Left ventricle myocardium inferior (tissue), 1 donor: ENCODE measurements at regions not wholly inside any gene's neighbourhood (a gene's known extent, or its start where the extent isn't known, plus 50 kb on each side); places are given as distances from the start of the nearest gene placed in this dataset.

Experiments
- DNase-seq: peaks from one replicate; pipeline ENCODE4 v3.0.0-alpha.2; 2020
- H3K27ac ChIP-seq: fragments of 200-600 bp; replicated peaks from 2 replicates; pipeline ENCODE4 v1.8.0; 2021
- H3K27me3 ChIP-seq: fragments of 200-600 bp; 2 replicates; pipeline ENCODE4 v1.8.0; 2021; ENCODE audit warnings: low read depth
- H3K36me3 ChIP-seq: fragments of 200-600 bp; 2 replicates; pipeline ENCODE4 v1.8.0; 2021
- H3K4me1 ChIP-seq: fragments of 200-600 bp; 2 replicates; pipeline ENCODE4 v1.8.0; 2021
- H3K4me3 ChIP-seq: fragments of 200-600 bp; 2 replicates; pipeline ENCODE4 v1.8.0; 2021; ENCODE audit warnings: mild to moderate bottlenecking, moderate library complexity
- H3K9me3 ChIP-seq: fragments of 200-600 bp; replicated peaks from 2 replicates; pipeline ENCODE4 v1.8.0; 2021
- intact Hi-C: fragments of 100-400 bp; cut with micrococcal nuclease; formaldehyde crosslinking; loops from one replicate; pipeline ENCODE4 v1.11.0; 2022
- TF ChIP-seq, protein P1 (sequence below): fragments of 200-600 bp; IDR thresholded peaks from 2 replicates; pipeline ENCODE4 v1.8.0; 2021; ENCODE audit warnings: antibody characterized with exemption, mild to moderate bottlenecking, borderline replicate concordance
- donor health status: DM: no; HTN: yes; CAD: no; lungs with severe emphysema.

DNA sequence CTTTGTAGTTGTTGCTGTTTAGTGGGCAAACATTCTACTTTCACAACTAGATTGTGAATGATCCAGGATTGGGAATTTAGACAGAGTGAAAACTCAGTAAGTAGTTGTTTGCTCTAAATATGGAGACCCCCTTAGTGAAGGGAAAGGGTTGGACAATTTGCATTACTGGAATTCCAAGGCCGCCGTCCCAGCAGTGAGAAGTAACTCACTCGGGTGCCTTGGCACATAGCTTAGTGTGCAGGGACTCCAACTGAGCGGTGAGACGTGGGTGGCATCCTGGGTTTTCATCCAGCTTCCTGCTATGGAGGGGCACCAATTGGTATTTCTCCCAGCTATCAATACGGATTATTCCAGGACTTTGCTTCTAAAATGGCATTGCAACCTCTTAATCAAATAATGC lies 69.7 kb upstream of the FCN1 start:
- Histone ChIP-seq H3K4me1 (peaks cover 5% of the 10 kb centered on the region), H3K27ac (no peak overlapping the region), H3K27me3 (peaks cover 31% of the 10 kb centered on the region), H3K4me3 (no peak overlapping the region), H3K36me3 (no peaks in the 10 kb centered on the region), H3K9me3 (peaks cover 14% of the 10 kb centered on the region)
- DNase-seq: no peak
- TF ChIP-seq, protein P1, sequence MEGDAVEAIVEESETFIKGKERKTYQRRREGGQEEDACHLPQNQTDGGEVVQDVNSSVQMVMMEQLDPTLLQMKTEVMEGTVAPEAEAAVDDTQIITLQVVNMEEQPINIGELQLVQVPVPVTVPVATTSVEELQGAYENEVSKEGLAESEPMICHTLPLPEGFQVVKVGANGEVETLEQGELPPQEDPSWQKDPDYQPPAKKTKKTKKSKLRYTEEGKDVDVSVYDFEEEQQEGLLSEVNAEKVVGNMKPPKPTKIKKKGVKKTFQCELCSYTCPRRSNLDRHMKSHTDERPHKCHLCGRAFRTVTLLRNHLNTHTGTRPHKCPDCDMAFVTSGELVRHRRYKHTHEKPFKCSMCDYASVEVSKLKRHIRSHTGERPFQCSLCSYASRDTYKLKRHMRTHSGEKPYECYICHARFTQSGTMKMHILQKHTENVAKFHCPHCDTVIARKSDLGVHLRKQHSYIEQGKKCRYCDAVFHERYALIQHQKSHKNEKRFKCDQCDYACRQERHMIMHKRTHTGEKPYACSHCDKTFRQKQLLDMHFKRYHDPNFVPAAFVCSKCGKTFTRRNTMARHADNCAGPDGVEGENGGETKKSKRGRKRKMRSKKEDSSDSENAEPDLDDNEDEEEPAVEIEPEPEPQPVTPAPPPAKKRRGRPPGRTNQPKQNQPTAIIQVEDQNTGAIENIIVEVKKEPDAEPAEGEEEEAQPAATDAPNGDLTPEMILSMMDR: no peak
- intact Hi-C loops: loop anchor here (10.0 kb wide), 2 partner anchors 213 to 293 kb away; no protein-coding TSS in a partner anchor

DNA sequence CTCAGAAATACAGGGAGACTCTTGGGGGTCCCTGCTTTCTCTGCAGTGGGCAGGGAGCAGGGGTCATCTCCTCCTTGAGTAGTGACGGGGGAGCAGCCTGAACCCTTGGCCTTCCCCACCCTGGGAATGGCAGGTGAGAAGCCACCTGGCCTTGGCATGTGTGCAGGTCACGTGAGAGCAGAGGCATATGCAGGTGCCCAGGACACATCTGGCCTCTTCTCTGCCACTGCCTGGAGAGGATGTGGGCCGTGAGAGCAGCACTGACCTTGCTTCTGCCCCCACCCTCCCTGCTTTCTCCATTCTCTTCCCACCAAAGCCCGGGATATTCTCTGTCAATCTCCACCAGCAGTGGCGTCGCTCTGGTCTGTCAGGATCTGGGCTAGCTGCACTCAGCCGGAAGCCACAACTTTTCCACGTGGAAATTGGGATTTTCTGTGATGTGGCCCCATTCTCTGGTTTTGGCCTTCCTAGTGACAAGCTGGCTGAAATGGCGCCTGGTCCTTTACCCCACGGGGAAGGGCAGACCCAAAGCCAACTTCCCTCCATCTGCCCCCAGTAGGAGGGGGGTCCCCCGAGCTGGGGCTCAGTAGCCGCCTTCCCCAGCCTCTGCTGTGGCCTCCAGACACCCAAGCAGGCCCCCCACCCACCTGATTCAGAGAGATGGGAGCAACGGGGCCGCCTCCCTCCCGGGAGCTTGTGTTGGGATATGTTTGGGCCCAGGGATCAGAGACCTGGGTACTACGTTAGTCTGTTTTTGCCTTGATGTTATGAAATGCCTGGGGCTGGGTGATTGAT lies 70.4 kb upstream of the FCN1 start:
- H3K27me3 ChIP-seq: peaks cover 29% of the 10 kb centered on the region
- no peak overlapping the region for H3K27ac ChIP-seq
- no peak overlapping the region for H3K4me3 ChIP-seq
- H3K36me3 ChIP-seq: no peaks in the 10 kb centered on the region
- TF ChIP-seq, protein P1: no peak
- peaks cover 2% of the 10 kb centered on the region for H3K4me1 ChIP-seq
- peaks cover 14% of the 10 kb centered on the region for H3K9me3 ChIP-seq
- intact Hi-C loops: loop anchor here (10.0 kb wide), 2 partner anchors 213 to 293 kb away; no protein-coding TSS in a partner anchor
- no peak for DNase-seq

DNA sequence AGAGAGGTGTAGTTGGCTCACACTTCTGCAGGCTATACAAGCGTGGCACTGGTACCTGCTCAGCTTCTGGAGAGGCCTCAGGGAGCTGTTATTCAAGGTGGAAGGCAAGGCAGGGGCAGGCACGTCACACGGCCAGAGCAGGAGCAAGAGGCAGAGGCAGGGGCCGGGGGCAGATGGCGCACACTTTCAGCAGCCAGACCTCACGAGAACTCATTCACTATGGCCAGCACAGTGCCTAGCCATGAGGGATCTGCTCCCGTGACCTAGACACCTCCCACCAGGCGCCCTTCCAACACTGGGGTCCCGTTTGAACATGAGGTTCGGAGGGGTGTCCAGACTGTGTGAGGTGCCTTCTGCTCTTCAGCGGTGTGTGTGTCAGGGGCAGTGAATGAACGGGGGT lies 71.0 kb upstream of the FCN1 start:
- H3K27me3 ChIP-seq: peaks cover 23% of the 10 kb centered on the region

DNA sequence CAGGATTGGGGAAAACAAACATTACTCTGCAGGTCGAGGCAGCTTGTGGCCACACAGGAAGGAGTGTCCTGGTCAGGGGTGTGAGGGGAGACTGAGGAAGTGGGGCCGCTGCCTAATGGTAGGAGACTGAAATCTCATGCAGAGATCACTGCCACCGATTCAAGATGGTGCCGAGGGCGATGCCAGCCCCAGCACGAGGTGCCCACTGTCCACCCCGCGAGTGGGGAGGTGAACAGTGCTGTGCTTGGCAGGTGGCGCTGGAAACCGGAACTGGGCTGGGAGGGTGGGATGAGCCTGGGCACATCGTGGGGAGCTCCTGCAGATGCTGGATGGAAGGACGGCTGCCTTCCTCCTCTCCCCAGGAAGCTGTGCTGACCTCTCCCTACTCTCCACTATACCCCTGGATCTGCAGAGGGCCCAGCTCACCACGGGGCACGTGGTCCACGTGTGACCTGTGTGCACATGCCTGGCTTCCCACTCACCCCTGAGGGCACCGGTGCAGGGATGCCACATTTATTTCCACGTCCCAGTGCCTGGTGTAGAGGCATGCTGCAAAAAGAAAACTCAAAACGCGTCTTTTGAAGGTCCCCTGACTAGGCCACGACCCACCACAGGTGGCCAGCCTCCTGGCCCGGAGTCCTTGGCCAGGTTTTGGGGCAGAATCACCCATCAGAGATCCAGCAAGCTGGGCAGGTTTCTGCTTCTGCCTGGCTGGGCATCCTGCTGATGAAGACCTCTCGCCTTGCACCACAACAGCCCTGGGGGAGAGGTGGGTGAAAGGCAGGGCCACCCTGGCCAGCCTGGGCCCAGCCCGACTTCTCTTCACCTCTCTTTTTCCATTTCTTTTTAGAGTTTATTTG lies 71.7 kb upstream of the FCN1 start:
- H3K9me3 ChIP-seq: peaks cover 14% of the 10 kb centered on the region
- H3K4me1 ChIP-seq: no peaks in the 10 kb centered on the region
- no peak for DNase-seq
- no peak overlapping the region for H3K27ac ChIP-seq
- intact Hi-C loops: loop anchor here (10.0 kb wide), 2 partner anchors 215 to 295 kb away; no protein-coding TSS in a partner anchor
- peaks cover 21% of the 10 kb centered on the region for H3K27me3 ChIP-seq
- no peak overlapping the region for H3K4me3 ChIP-seq
- TF ChIP-seq, protein P1: no peak
- no peaks in the 10 kb centered on the region for H3K36me3 ChIP-seq

More for the DNA sequence above, 71.0 kb upstream of the FCN1 start:
- H3K9me3 ChIP-seq: peaks cover 14% of the 10 kb centered on the region
- H3K36me3 ChIP-seq: no peaks in the 10 kb centered on the region
- TF ChIP-seq, protein P1: no peak
- DNase-seq: no peak
- H3K27ac ChIP-seq: no peak overlapping the region
- no peaks in the 10 kb centered on the region for H3K4me1 ChIP-seq
- H3K4me3 ChIP-seq: no peak overlapping the region
- intact Hi-C loops: loop anchor here (10.0 kb wide), 2 partner anchors 214 to 294 kb away; no protein-coding TSS in a partner anchor
